ENCODE measurements at regions not wholly inside any gene's neighbourhood (a gene's known extent, or its start where the extent isn't known, plus 50 kb on each side); places are given as distances from the start of the nearest gene placed in this dataset.

- DNase-seq = no peak
These were observed 130.8 kb upstream of the STC2 start for GRCh38 chr5:173458828-173459609.

GRCh38 chr5:173457482-173457881 is 129.3 kb upstream of the STC2 start:
- DNase-seq = no peak

GRCh38 chr5:173456751-173457171 is 128.5 kb upstream of the STC2 start:
- DNase-seq = peak; percentile 70

- no peak for DNase-seq
These were observed 128.0 kb upstream of the STC2 start for GRCh38 chr5:173456181-173456580.

GRCh38 chr5:173455599-173455957 is 127.4 kb upstream of the STC2 start:
- no peak for DNase-seq

GRCh38 chr5:173454736-173455598 is 126.8 kb upstream of the STC2 start:
- peak; percentile 81 for DNase-seq

GRCh38 chr5:173454361-173454735 is 126.1 kb upstream of the STC2 start:
- peak; percentile 35 for DNase-seq

- DNase-seq = no peak
These were observed 125.0 kb upstream of the STC2 start for GRCh38 chr5:173453167-173453566.

- DNase-seq = peak; percentile 60
These were observed 124.1 kb upstream of the STC2 start for GRCh38 chr5:173452119-173452905.

- no peak for DNase-seq
These were observed 123.4 kb upstream of the STC2 start for GRCh38 chr5:173451651-173452050.

- peak; percentile 36 for DNase-seq
These were observed 122.8 kb upstream of the STC2 start for GRCh38 chr5:173451031-173451430.

GRCh38 chr5:173450188-173450587 is 122.0 kb upstream of the STC2 start:
- DNase-seq = no peak

- DNase-seq = no peak
These were observed 120.6 kb upstream of the STC2 start for GRCh38 chr5:173448856-173449255.

GRCh38 chr5:173443971-173444370 is 115.8 kb upstream of the STC2 start:
- no peak for DNase-seq

GRCh38 chr5:173441053-173441628 is 112.9 kb upstream of the STC2 start:
- no peak for DNase-seq

- no peak for DNase-seq
These were observed 110.7 kb upstream of the STC2 start for GRCh38 chr5:173438951-173439350.

- DNase-seq = no peak
These were observed 107.2 kb upstream of the STC2 start for GRCh38 chr5:173435447-173435846.

- DNase-seq = no peak
These were observed 106.1 kb upstream of the STC2 start for GRCh38 chr5:173434270-173434669.

- no peak for DNase-seq
These were observed 102.2 kb upstream of the STC2 start for GRCh38 chr5:173430394-173430793.

- DNase-seq = no peak
These were observed 101.4 kb upstream of the STC2 start for GRCh38 chr5:173429489-173430150.

- DNase-seq = no peak
These were observed 95.4 kb upstream of the STC2 start for GRCh38 chr5:173423452-173424117.

- no peak for DNase-seq
These were observed 91.9 kb upstream of the STC2 start for GRCh38 chr5:173420108-173420507.
